ENCODE measurements at regions not wholly inside any gene's neighbourhood (a gene's known extent, or its start where the extent isn't known, plus 50 kb on each side); places are given as distances from the start of the nearest gene placed in this dataset.

- TF ChIP-seq CTCF (conservative IDR thresholded peaks at IDR 0.05 in 1 of 2, IDR thresholded peaks at IDR 0.05 in 1 of 2; ENCODE audit: low read depth in 1 of 2, low read length in 2 of 2), result no peak
- TF ChIP-seq EZH2 (IDR thresholded peaks at IDR 0.05; ENCODE audit: low read length, missing control alignments), result no peak
Observed at GRCh38 chr5:60377826-60378225, 322.1 kb downstream of the DEPDC1B start.
